ENCODE measurements at regions not wholly inside any gene's neighbourhood (a gene's known extent, or its start where the extent isn't known, plus 50 kb on each side); places are given as distances from the start of the nearest gene placed in this dataset.
A peak's percentile ranks its signal among the peaks of the same experiment; 100 is the strongest.
"Not testable (repeated sequence)": the region's sequence is repeated elsewhere in the genome, so short reads cannot be mapped to it uniquely, and the experiment has no call there.

GRCh38 chr9:31323726-31324444, 1060.6 kb upstream of the ACO1 start:
- Mint-ChIP-seq H3K9me3 (peaks cover 0 to 7% of the 10 kb centered on the region in 2 donors), H3K27ac (peak overlapping the region; percentile 82), H3K4me3 (no peak overlapping the region), H3K27me3 (no peaks in the 10 kb centered on the region), H3K36me3 (no peaks in the 10 kb centered on the region), H3K4me1 (peaks cover 10 to 13% of the 10 kb centered on the region in 2 donors)
- DNase-seq (no peak), ATAC-seq (replicated peaks) (peak; percentile 14 to 22)

- H3K27ac Mint-ChIP-seq: no peak overlapping the region
- DNase-seq (no peak), ATAC-seq (replicated peaks) (no peak)
- no peaks in the 10 kb centered on the region for H3K36me3 Mint-ChIP-seq
- peaks cover 10 to 13% of the 10 kb centered on the region in 2 donors for H3K4me1 Mint-ChIP-seq
- H3K9me3 Mint-ChIP-seq: peaks cover 0 to 7% of the 10 kb centered on the region in 2 donors
- no peak overlapping the region for H3K4me3 Mint-ChIP-seq
- H3K27me3 Mint-ChIP-seq: no peaks in the 10 kb centered on the region
These were observed 1058.7 kb upstream of the ACO1 start for GRCh38 chr9:31325778-31326177.

- H3K27ac Mint-ChIP-seq: not testable (repeated sequence)
These were observed 1057.6 kb upstream of the ACO1 start for GRCh38 chr9:31326883-31327282.

GRCh38 chr9:31334837-31335528, 1049.5 kb upstream of the ACO1 start:
- Mint-ChIP-seq H3K27ac (no peak overlapping the region), H3K27me3 (no peaks in the 10 kb centered on the region), H3K36me3 (peaks cover 0 to 5% of the 10 kb centered on the region in 2 donors), H3K9me3 (no peaks in the 10 kb centered on the region), H3K4me1 (peaks cover 0 to 4% of the 10 kb centered on the region in 2 donors), H3K4me3 (no peak overlapping the region)
- ATAC-seq (replicated peaks) (peak in 1 of 2 donors; percentile 54), DNase-seq (no peak)

More at GRCh38 chr9:31326883-31327282, 1057.6 kb upstream of the ACO1 start:
- not testable (repeated sequence) for H3K36me3 Mint-ChIP-seq; H3K9me3 Mint-ChIP-seq; H3K27me3 Mint-ChIP-seq; DNase-seq; H3K4me3 Mint-ChIP-seq; ATAC-seq (replicated peaks)
- peaks cover 10 to 13% of the 10 kb centered on the region in 2 donors for H3K4me1 Mint-ChIP-seq

- Mint-ChIP-seq H3K36me3 (peaks cover 0 to 5% of the 10 kb centered on the region in 2 donors), H3K4me3 (no peak overlapping the region), H3K9me3 (no peaks in the 10 kb centered on the region), H3K27ac (peak overlapping the region; percentile 28), H3K27me3 (no peaks in the 10 kb centered on the region), H3K4me1 (peaks cover 0 to 4% of the 10 kb centered on the region in 2 donors)
- DNase-seq: no peak
- ATAC-seq (replicated peaks): no peak
These were observed 1048.8 kb upstream of the ACO1 start for GRCh38 chr9:31335529-31336234.

DNA sequence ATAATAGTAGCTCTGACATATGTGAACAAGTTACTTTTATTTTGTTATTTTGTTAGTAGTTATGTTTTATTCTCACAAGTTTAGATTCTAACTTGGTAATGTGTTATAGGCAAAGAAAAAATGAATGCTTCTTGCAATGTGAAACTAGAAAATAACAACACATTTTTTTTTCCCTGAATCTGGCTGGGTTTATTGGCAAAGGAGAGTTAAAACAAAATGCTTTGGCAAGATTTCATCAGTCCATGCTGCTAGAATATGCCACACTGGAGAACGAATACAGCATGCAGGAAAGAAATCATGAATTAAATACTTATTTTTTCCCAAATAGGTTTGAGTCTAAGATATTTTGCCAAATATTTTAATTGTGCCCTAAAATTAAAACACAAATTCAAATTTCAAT, 1048.1 kb upstream of the ACO1 start:
- ATAC-seq (replicated peaks): no peak
- DNase-seq: no peak
- H3K36me3 Mint-ChIP-seq: peaks cover 0 to 5% of the 10 kb centered on the region in 2 donors
- no peaks in the 10 kb centered on the region for H3K9me3 Mint-ChIP-seq
- no peak overlapping the region for H3K4me3 Mint-ChIP-seq
- H3K27ac Mint-ChIP-seq: no peak overlapping the region
- H3K4me1 Mint-ChIP-seq: peaks cover 0 to 4% of the 10 kb centered on the region in 2 donors
- no peaks in the 10 kb centered on the region for H3K27me3 Mint-ChIP-seq

DNA sequence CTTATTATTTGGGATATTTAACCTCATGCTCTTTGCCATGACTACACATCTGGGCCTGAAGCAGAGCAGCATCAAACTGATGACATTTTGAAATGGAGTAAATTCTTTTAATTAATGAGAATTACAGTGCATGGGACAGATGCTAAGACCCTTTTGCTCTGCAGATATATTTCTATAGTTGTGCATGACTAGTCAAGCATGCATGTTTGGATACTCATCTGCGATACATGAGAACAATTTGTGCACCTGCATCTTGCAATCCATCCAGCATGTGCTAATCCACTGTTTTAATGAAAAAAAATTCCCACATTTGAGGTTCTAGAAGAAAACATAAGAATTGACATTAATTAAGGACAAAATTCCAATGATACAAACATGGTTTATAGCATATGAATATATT, 1047.6 kb upstream of the ACO1 start:
- peaks cover 0 to 4% of the 10 kb centered on the region in 2 donors for H3K4me1 Mint-ChIP-seq
- no peaks in the 10 kb centered on the region for H3K27me3 Mint-ChIP-seq
- no peak overlapping the region for H3K4me3 Mint-ChIP-seq
- peaks cover 0 to 5% of the 10 kb centered on the region in 2 donors for H3K36me3 Mint-ChIP-seq
- ATAC-seq (replicated peaks) (no peak), DNase-seq (no peak)
- no peaks in the 10 kb centered on the region for H3K9me3 Mint-ChIP-seq
- no peak overlapping the region for H3K27ac Mint-ChIP-seq

- ATAC-seq (replicated peaks) (peak; percentile 94), DNase-seq (no peak)
- Mint-ChIP-seq H3K9me3 (peaks cover 3 to 4% of the 10 kb centered on the region in 2 donors), H3K27me3 (no peaks in the 10 kb centered on the region), H3K4me3 (peak overlapping the region; percentile 64 to 69), H3K36me3 (peaks cover 3 to 8% of the 10 kb centered on the region in 2 donors), H3K4me1 (peaks cover 16 to 21% of the 10 kb centered on the region in 2 donors), H3K27ac (peak overlapping the region; percentile 92)
These were observed 1037.3 kb upstream of the ACO1 start for GRCh38 chr9:31347082-31347617.

- ATAC-seq (replicated peaks) (no peak), DNase-seq (no peak)
- H3K4me1 Mint-ChIP-seq: no peaks in the 10 kb centered on the region
- no peak overlapping the region for H3K27ac Mint-ChIP-seq
- H3K27me3 Mint-ChIP-seq: peaks cover 0 to 6% of the 10 kb centered on the region in 2 donors
- H3K4me3 Mint-ChIP-seq: no peak overlapping the region
- H3K36me3 Mint-ChIP-seq: peaks cover 0 to 4% of the 10 kb centered on the region in 2 donors
- H3K9me3 Mint-ChIP-seq: peaks cover 0 to 6% of the 10 kb centered on the region in 2 donors
These were observed 1029.1 kb upstream of the ACO1 start for GRCh38 chr9:31355159-31355882.

DNA sequence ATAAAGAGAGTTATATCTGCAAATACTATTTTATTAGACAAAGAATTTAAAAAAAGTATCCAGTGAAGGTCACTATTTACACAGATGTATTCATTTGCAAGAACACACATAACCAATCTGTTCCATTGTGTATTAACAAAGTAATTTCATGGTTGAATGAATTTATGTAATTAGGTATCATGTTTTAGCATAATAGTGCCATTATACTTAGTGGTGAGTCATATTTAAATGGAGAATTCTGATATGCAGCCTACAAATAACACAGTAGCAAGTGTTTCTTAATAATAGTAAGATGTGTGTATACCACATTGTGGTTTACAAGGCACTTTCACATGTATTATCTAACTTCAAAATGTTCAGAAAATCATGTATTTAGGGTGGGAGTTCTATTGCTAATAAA, 1028.5 kb upstream of the ACO1 start:
- ATAC-seq (replicated peaks) (no peak), DNase-seq (no peak)
- Mint-ChIP-seq H3K27ac (no peak overlapping the region), H3K4me1 (no peaks in the 10 kb centered on the region), H3K4me3 (no peak overlapping the region), H3K27me3 (peaks cover 0 to 6% of the 10 kb centered on the region in 2 donors), H3K36me3 (peaks cover 0 to 4% of the 10 kb centered on the region in 2 donors), H3K9me3 (peaks cover 0 to 6% of the 10 kb centered on the region in 2 donors)

DNA sequence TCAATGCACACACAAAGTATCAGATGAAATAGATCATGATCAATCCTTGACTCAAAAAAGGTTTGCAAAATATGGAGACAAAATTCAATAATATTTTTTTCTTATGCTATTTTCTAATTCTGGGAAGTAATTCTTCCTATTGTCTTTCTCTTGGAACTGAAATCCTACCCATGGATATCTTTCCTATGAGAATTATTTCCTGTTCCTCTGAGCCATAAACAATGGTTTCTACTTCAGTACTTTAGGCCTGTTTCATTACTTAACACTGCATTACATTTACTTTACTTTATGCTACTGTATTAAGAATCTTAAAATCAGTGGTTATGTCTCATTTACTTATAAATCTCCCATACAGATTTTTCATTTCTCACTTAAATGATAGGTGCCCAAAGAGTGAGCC, 1025.4 kb upstream of the ACO1 start:
- no peak for DNase-seq
- Mint-ChIP-seq H3K36me3 (peaks cover 0 to 4% of the 10 kb centered on the region in 2 donors), H3K4me1 (no peaks in the 10 kb centered on the region), H3K27me3 (peaks cover 0 to 6% of the 10 kb centered on the region in 2 donors), H3K27ac (no peak overlapping the region), H3K4me3 (no peak overlapping the region), H3K9me3 (peaks cover 0 to 6% of the 10 kb centered on the region in 2 donors)
- ATAC-seq (replicated peaks): no peak

DNA sequence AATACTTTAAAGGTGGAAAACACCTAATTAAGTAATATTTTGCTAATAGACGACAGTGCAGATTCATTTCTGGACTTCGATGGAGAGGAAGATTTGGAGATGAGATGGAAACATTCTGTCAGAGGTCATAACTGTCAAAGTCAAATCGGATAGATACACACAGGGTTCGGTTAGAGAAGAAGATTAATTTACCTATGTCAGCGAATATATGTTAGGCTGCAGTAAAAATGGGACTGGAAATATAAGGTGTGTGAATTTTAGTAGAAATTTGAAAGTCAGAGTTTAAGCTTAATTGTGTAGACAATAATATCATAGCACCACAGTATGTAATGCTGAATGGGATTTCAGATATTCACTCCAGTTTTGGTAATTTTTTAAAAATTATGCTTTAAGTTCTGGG, 1020.3 kb upstream of the ACO1 start:
- no peak for DNase-seq
- H3K27ac Mint-ChIP-seq: no peak overlapping the region
- H3K36me3 Mint-ChIP-seq: no peaks in the 10 kb centered on the region
- no peaks in the 10 kb centered on the region for H3K4me1 Mint-ChIP-seq
- no peaks in the 10 kb centered on the region for H3K27me3 Mint-ChIP-seq
- no peak for ATAC-seq (replicated peaks)
- H3K9me3 Mint-ChIP-seq: no peaks in the 10 kb centered on the region
- no peak overlapping the region for H3K4me3 Mint-ChIP-seq

- ATAC-seq (replicated peaks) (no peak), DNase-seq (no peak)
- Mint-ChIP-seq H3K9me3 (no peaks in the 10 kb centered on the region), H3K27me3 (no peaks in the 10 kb centered on the region), H3K36me3 (no peaks in the 10 kb centered on the region), H3K27ac (no peak overlapping the region), H3K4me1 (no peaks in the 10 kb centered on the region), H3K4me3 (no peak overlapping the region)
These were observed 1011.5 kb upstream of the ACO1 start for GRCh38 chr9:31372799-31373587.
